ENCODE measurements at regions not wholly inside any gene's neighbourhood (a gene's known extent, or its start where the extent isn't known, plus 50 kb on each side); places are given as distances from the start of the nearest gene placed in this dataset.

GRCh38 chr6:76397966-76398365, 325.5 kb upstream of the IMPG1 start:
- Mint-ChIP-seq H3K27ac (no peak overlapping the region), H3K9me3 (peaks cover 13 to 15% of the 10 kb centered on the region in 2 donors), H3K36me3 (no peaks in the 10 kb centered on the region)
- DNase-seq (ENCODE audit: low spot score in 2 of 2) (no peak), ATAC-seq (no peak)

GRCh38 chr6:76382201-76382600, 309.7 kb upstream of the IMPG1 start:
- Mint-ChIP-seq H3K27ac (no peak overlapping the region), H3K36me3 (peaks cover 0 to 13% of the 10 kb centered on the region in 2 donors), H3K9me3 (peaks cover 25 to 40% of the 10 kb centered on the region in 2 donors)
- no peak for ATAC-seq
- no peak for DNase-seq (ENCODE audit: low spot score in 2 of 2)

- H3K9me3 Mint-ChIP-seq: peaks cover 29 to 46% of the 10 kb centered on the region in 2 donors
- H3K27ac Mint-ChIP-seq: no peak overlapping the region
- DNase-seq (ENCODE audit: low spot score in 2 of 2) (no peak), ATAC-seq (no peak)
- peaks cover 0 to 15% of the 10 kb centered on the region in 2 donors for H3K36me3 Mint-ChIP-seq
These were observed 309.1 kb upstream of the IMPG1 start for GRCh38 chr6:76381612-76382011.

- no peak for DNase-seq (ENCODE audit: low spot score in 2 of 2)
- H3K9me3 Mint-ChIP-seq: peaks cover 8 to 13% of the 10 kb centered on the region in 2 donors
- no peaks in the 10 kb centered on the region for H3K36me3 Mint-ChIP-seq
- no peak overlapping the region for H3K27ac Mint-ChIP-seq
- no peak for ATAC-seq
These were observed 278.8 kb upstream of the IMPG1 start for GRCh38 chr6:76351275-76351674.

GRCh38 chr6:76347539-76347938, 275.1 kb upstream of the IMPG1 start:
- no peak for DNase-seq (ENCODE audit: low spot score in 2 of 2)
- H3K9me3 Mint-ChIP-seq: peaks cover 10 to 24% of the 10 kb centered on the region in 2 donors
- no peaks in the 10 kb centered on the region for H3K36me3 Mint-ChIP-seq
- ATAC-seq: no peak
- no peak overlapping the region for H3K27ac Mint-ChIP-seq

- no peak overlapping the region for H3K27ac Mint-ChIP-seq
- H3K9me3 Mint-ChIP-seq: peaks cover 10 to 23% of the 10 kb centered on the region in 2 donors
- H3K36me3 Mint-ChIP-seq: peaks cover 0 to 9% of the 10 kb centered on the region in 2 donors
- ATAC-seq (no peak), DNase-seq (ENCODE audit: low spot score in 2 of 2) (no peak)
These were observed 270.2 kb upstream of the IMPG1 start for GRCh38 chr6:76342611-76343160.

GRCh38 chr6:76330031-76330430, 257.6 kb upstream of the IMPG1 start:
- ATAC-seq (no peak), DNase-seq (ENCODE audit: low spot score in 2 of 2) (no peak)
- H3K36me3 Mint-ChIP-seq: peaks cover 0 to 3% of the 10 kb centered on the region in 2 donors
- peaks cover 17 to 19% of the 10 kb centered on the region in 2 donors for H3K9me3 Mint-ChIP-seq
- no peak overlapping the region for H3K27ac Mint-ChIP-seq

GRCh38 chr6:76326871-76327270, 254.4 kb upstream of the IMPG1 start:
- ATAC-seq: no peak
- peaks cover 9 to 19% of the 10 kb centered on the region in 2 donors for H3K9me3 Mint-ChIP-seq
- H3K27ac Mint-ChIP-seq: no peak overlapping the region
- no peaks in the 10 kb centered on the region for H3K36me3 Mint-ChIP-seq
- no peak for DNase-seq (ENCODE audit: low spot score in 2 of 2)
